PC-9 (cell line): ENCODE measurements at regions not wholly inside any gene's neighbourhood (a gene's known extent, or its start where the extent isn't known, plus 50 kb on each side); places are given as distances from the start of the nearest gene placed in this dataset.

Experiments used
- BruUV-seq: library from RNA; stranded (reverse); fragments of 400-500 nt; replicated peaks from 2 replicates; lab custom pipeline; 2021; lab: Mats Ljungman, UMichigan
- CTCF ChIA-PET: fragments of 300-600 bp; sonication (Branson Sonifier 250); formaldehyde crosslinking; loops from one replicate; lab custom pipeline; 2022; ENCODE audit warnings: antibody characterized with exemption; lab: Charles Lee
- POLR2A ChIA-PET: fragments of 300-600 bp; sonication (Branson Sonifier 250); formaldehyde crosslinking; loops from one replicate; lab custom pipeline; 2022; ENCODE audit warnings: antibody characterized with exemption; ENCODE audit not compliant: unreplicated experiment; lab: Charles Lee
- DNase-seq, 2 experiments: peaks; one replicate each; pipeline versions ENCODE4 v3.0.0 to v3.0.0-alpha.2; 2015 to 2022; ENCODE audit warnings: mixed read lengths in 1 of 2
- H2AFZ ChIP-seq: fragments of 200-600 bp; sonication (generic); 2 replicates; pipeline ENCODE4 v1.8.1; 2017; ENCODE audit warnings: antibody characterized with exemption
- H3F3A ChIP-seq: fragments of 200-600 bp; sonication (generic); 2 replicates; pipeline ENCODE4 v1.8.1; 2017; ENCODE audit warnings: antibody characterized with exemption, mild to moderate bottlenecking, low read depth; ENCODE audit not compliant: insufficient read depth
- H3K27ac ChIP-seq: fragments of 200-600 bp; sonication (generic); 2 replicates; pipeline ENCODE4 v1.6.1; 2016; ENCODE audit warnings: mixed run types
- H3K27me3 ChIP-seq: fragments of 200-600 bp; sonication (generic); 2 replicates; pipeline ENCODE4 v1.6.1; 2016; ENCODE audit warnings: low read depth, mixed run types; ENCODE audit not compliant: insufficient read depth
- H3K36me3 ChIP-seq: fragments of 200-600 bp; sonication (generic); 2 replicates; pipeline ENCODE4 v1.6.1; 2016; ENCODE audit warnings: low read depth, mixed run types
- H3K4me1 ChIP-seq: fragments of 200-600 bp; sonication (generic); replicated peaks from 2 replicates; pipeline ENCODE4 v1.6.1; 2016; ENCODE audit warnings: mixed run types; ENCODE audit not compliant: insufficient read depth
- H3K4me2 ChIP-seq: fragments of 200-600 bp; sonication (generic); 2 replicates; pipeline ENCODE4 v1.6.1; 2017; ENCODE audit warnings: mixed run types
- H3K4me3 ChIP-seq: fragments of 200-600 bp; sonication (generic); 2 replicates; pipeline ENCODE4 v1.6.1; 2016; ENCODE audit warnings: mixed run types
- H3K79me2 ChIP-seq: fragments of 200-600 bp; sonication (generic); 2 replicates; pipeline ENCODE4 v1.6.1; 2017; ENCODE audit warnings: low read depth, mixed run types
- H3K9me2 ChIP-seq: fragments of 200-600 bp; sonication (generic); 2 replicates; pipeline ENCODE4 v1.8.1; 2017; ENCODE audit warnings: mild to moderate bottlenecking; ENCODE audit not compliant: insufficient read depth
- H3K9me3 ChIP-seq: fragments of 200-600 bp; sonication (generic); 2 replicates; pipeline ENCODE4 v1.8.1; 2016; ENCODE audit warnings: low read depth; ENCODE audit not compliant: insufficient read depth
- H4K20me1 ChIP-seq: fragments of 200-600 bp; sonication (generic); 2 replicates; pipeline ENCODE4 v1.8.1; 2017; ENCODE audit not compliant: insufficient read depth
- CTCF ChIP-seq: fragments of 200-600 bp; sonication (generic); conservative IDR thresholded peaks from 2 replicates; pipeline ENCODE4 v1.6.1; 2017; ENCODE audit warnings: mixed run types, antibody characterized with exemption, mild to moderate bottlenecking, moderate library complexity
- EZH2 ChIP-seq: fragments of 200-600 bp; sonication (generic); IDR thresholded peaks from 2 replicates; pipeline ENCODE4 v1.8.0; 2017; ENCODE audit warnings: antibody characterized with exemption, low read depth
- intact Hi-C: fragments of 100-400 bp; cut with micrococcal nuclease; formaldehyde crosslinking; loops from one replicate; pipeline ENCODE4 v1.10.0; 2022; ENCODE audit not compliant: unreplicated experiment

GRCh38 chr5:51326844-51327243 lies 56.4 kb upstream of the ISL1 start:
- Histone ChIP-seq H3K9me2 (no peaks in the 10 kb centered on the region), H3K9me3 (no peaks in the 10 kb centered on the region), H3K4me3 (no peak overlapping the region), H3F3A (no peaks in the 10 kb centered on the region), H4K20me1 (no peaks in the 10 kb centered on the region), H2AFZ (no peak overlapping the region), H3K4me2 (no peak overlapping the region), H3K27ac (no peak overlapping the region), H3K4me1 (no peaks in the 10 kb centered on the region), H3K79me2 (no peaks in the 10 kb centered on the region), H3K36me3 (no peaks in the 10 kb centered on the region), H3K27me3 (no peaks in the 10 kb centered on the region)
- TF ChIP-seq CTCF (no peak), EZH2 (no peak)
- ChIA-PET CTCF (no interaction called here), POLR2A (no interaction called here)
- intact Hi-C loops, result no loop called here
- no peak for DNase-seq
- BruUV-seq, result no TSS peak
